Body of pancreas (tissue), 4 donors: ENCODE measurements at regions not wholly inside any gene's neighbourhood (a gene's known extent, or its start where the extent isn't known, plus 50 kb on each side); places are given as distances from the start of the nearest gene placed in this dataset.

Experiments used
- CTCF ChIP-seq, 7 experiments: fragments of 450-650 bp in 4 of 7; fragments of 200-600 bp in 3 of 7; sonication (generic) in 3 of 7; IDR thresholded peaks; one replicate each; pipeline ENCODE4 v1.5.1; 2016 to 2019; ENCODE audit warnings: antibody characterized with exemption in 7 of 7
- POLR2A ChIP-seq, 3 donors: fragments of 450-650 bp; IDR thresholded peaks; one replicate each; pipeline ENCODE4 v1.6.1; 2016; ENCODE audit warnings: antibody characterized with exemption in 3 of 3, mild to moderate bottlenecking in 2 of 3

DNA sequence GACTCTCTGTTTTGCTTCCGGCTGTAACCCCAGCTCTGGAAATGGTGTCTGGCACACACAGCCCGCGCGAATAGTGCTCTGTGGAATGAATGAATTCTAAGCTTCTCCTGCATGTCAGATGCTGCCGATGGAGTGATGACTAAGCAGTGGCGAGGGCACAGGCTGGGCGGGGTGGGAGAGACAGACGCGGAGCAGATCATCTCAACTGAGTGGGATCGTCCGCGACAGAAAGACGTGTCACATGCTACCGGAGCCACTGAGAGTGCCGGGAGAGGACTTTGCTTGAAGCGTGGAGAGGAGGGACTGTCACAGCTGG, 334.5 kb downstream of the CTTN start:
- TF ChIP-seq POLR2A (IDR thresholded peaks at IDR 0.05): no peak
- no peak for TF ChIP-seq CTCF (IDR thresholded peaks at IDR 0.05)
